ENCODE measurements at regions not wholly inside any gene's neighbourhood (a gene's known extent, or its start where the extent isn't known, plus 50 kb on each side); places are given as distances from the start of the nearest gene placed in this dataset.

DNA sequence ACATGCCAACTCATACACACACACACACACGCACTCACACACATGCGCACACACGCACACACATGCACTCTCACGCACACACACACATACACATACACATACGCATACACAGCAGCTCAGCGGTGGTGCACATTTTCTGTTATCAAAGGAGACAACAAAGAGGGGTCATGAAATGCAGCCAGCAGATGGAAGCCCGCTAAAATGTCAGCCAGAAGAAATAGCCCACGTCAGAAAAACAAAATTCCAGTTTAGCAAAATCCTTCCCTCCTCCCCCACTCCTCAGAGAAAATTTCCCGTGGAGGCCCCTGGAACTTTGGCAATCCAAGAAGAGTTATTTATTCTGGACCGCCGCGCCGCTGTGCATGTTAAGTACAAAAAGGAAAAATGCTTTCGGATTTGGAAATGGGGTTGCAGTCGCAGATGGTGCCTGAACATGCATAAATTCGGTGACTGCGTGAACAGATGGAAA lies 114.6 kb upstream of the VSTM2B start:
- 4 to 16% methylated on average over 17 of the region's 17 CpGs for WGBS, 2 donors
- intact Hi-C loops (cut with DNase I) = no loop called here

DNA sequence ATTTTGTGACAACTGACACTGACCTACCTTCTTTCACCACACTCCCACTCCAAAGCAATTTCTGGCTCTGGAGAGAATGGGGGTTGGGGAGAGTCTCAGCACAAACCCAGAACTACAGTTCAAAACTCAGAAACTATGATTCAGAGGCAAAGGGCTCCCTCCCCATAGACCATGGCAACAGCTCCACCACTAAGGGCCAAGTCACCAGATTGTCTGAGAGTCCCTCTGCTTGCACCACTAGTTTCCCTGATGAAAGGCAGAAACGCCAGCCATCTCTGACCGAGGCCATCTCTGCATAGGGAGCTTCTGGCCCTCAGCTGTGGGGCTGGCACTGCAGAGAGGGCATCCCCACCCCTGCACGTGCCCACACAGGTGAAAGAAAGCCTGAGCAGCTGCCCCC lies 112.4 kb upstream of the VSTM2B start:
- 26 to 33% methylated on average over 3 of the region's 3 CpGs for WGBS, 2 donors
- intact Hi-C loops (cut with DNase I) = no loop called here
- H3K36me3 ChIP-seq (ENCODE audit: control insufficient read depth in 1 of 2, insufficient read depth in 2 of 2, low read length in 1 of 2) = no peaks in the 10 kb centered on the region
- DNase-seq (no peak), ATAC-seq (ENCODE audit: low FRiP score) (peak; percentile 13)
- no peak overlapping the region for H3K4me3 ChIP-seq (ENCODE audit: low read length in 2 of 2)
- H3K4me1 ChIP-seq (ENCODE audit: control insufficient read depth in 1 of 2, insufficient read depth in 2 of 2, low read length in 2 of 2) = no peaks in the 10 kb centered on the region
- H3K9me3 ChIP-seq (ENCODE audit: control insufficient read depth, low read length) = no peaks in the 10 kb centered on the region
- no peaks in the 10 kb centered on the region for H3K27me3 ChIP-seq (ENCODE audit: control insufficient read depth in 1 of 2, insufficient read depth in 2 of 2, low read length in 1 of 2)
- H3K27ac ChIP-seq (ENCODE audit: low read depth in 1 of 2, low read length in 2 of 2) = no peak overlapping the region

More for the DNA sequence above, 114.6 kb upstream of the VSTM2B start:
- Histone ChIP-seq H3K4me3 (ENCODE audit: low read length in 2 of 2) (no peak overlapping the region), H3K9me3 (ENCODE audit: control insufficient read depth, low read length) (no peaks in the 10 kb centered on the region), H3K4me1 (ENCODE audit: control insufficient read depth in 1 of 2, insufficient read depth in 2 of 2, low read length in 2 of 2) (no peaks in the 10 kb centered on the region), H3K27me3 (ENCODE audit: control insufficient read depth in 1 of 2, insufficient read depth in 2 of 2, low read length in 1 of 2) (no peaks in the 10 kb centered on the region), H3K36me3 (ENCODE audit: control insufficient read depth in 1 of 2, insufficient read depth in 2 of 2, low read length in 1 of 2) (no peaks in the 10 kb centered on the region), H3K27ac (ENCODE audit: low read depth in 1 of 2, low read length in 2 of 2) (no peak overlapping the region)
- ATAC-seq (ENCODE audit: low FRiP score) = no peak
- no peak for DNase-seq

DNA sequence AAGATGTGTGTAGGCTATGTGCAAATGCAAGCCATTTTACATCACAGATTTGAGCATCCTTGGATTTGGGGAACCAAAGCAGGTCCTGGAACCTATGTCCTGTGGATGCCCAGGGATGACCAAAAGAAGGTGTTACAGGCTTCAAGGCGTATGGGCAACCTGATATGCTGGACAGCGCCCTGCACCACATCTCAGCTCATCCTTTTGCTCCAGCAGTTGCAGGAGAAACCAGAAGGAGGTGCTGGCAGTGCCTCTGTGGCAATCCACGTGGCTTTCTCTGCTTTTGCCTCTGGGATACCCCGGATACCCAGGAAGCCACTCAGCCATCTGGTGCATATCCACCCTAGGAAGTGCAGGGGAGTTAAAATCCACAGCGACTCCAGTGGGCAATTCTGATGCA lies 110.3 kb upstream of the VSTM2B start:
- H3K4me1 ChIP-seq (ENCODE audit: control insufficient read depth in 1 of 2, insufficient read depth in 2 of 2, low read length in 2 of 2) = no peaks in the 10 kb centered on the region
- H3K4me3 ChIP-seq (ENCODE audit: low read length in 2 of 2) = no peak overlapping the region
- DNase-seq (no peak), ATAC-seq (ENCODE audit: low FRiP score) (no peak)
- H3K27ac ChIP-seq (ENCODE audit: low read depth in 1 of 2, low read length in 2 of 2) = no peak overlapping the region
- H3K27me3 ChIP-seq (ENCODE audit: control insufficient read depth in 1 of 2, insufficient read depth in 2 of 2, low read length in 1 of 2) = no peaks in the 10 kb centered on the region
- intact Hi-C loops (cut with DNase I) = no loop called here
- no peaks in the 10 kb centered on the region for H3K36me3 ChIP-seq (ENCODE audit: control insufficient read depth in 1 of 2, insufficient read depth in 2 of 2, low read length in 1 of 2)
- no peaks in the 10 kb centered on the region for H3K9me3 ChIP-seq (ENCODE audit: control insufficient read depth, low read length)
- WGBS, 2 donors = 57 to 59% methylated on average over 5 of the region's 5 CpGs

DNA sequence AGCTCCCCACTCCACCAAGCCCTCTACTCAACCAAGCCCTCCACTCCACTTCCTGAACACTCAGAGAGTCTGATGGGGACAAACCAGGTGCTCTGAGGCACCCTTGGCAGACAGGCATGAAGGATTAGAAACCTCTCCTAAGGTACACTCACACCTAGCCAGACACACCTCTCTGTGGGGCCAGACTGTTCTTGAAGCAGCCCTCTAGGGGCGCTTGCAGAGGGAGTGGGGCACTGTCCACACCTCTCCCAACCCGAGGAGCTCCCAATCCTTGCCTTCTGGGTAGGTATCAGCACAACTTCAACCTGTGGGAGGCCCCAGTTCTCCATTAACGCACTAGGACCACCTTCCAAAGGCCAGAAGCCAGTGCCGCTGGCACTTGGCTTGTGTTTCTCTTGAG lies 108.7 kb upstream of the VSTM2B start:
- WGBS, 2 donors = 82 to 83% methylated on average over 4 of the region's 4 CpGs
- no peaks in the 10 kb centered on the region for H3K9me3 ChIP-seq (ENCODE audit: control insufficient read depth, low read length)
- ATAC-seq (ENCODE audit: low FRiP score) (no peak), DNase-seq (no peak)
- no peak overlapping the region for H3K27ac ChIP-seq (ENCODE audit: low read depth in 1 of 2, low read length in 2 of 2)
- H3K27me3 ChIP-seq (ENCODE audit: control insufficient read depth in 1 of 2, insufficient read depth in 2 of 2, low read length in 1 of 2) = no peaks in the 10 kb centered on the region
- no peaks in the 10 kb centered on the region for H3K36me3 ChIP-seq (ENCODE audit: control insufficient read depth in 1 of 2, insufficient read depth in 2 of 2, low read length in 1 of 2)
- intact Hi-C loops (cut with DNase I) = no loop called here
- H3K4me1 ChIP-seq (ENCODE audit: control insufficient read depth in 1 of 2, insufficient read depth in 2 of 2, low read length in 2 of 2) = no peaks in the 10 kb centered on the region
- H3K4me3 ChIP-seq (ENCODE audit: low read length in 2 of 2) = no peak overlapping the region

DNA sequence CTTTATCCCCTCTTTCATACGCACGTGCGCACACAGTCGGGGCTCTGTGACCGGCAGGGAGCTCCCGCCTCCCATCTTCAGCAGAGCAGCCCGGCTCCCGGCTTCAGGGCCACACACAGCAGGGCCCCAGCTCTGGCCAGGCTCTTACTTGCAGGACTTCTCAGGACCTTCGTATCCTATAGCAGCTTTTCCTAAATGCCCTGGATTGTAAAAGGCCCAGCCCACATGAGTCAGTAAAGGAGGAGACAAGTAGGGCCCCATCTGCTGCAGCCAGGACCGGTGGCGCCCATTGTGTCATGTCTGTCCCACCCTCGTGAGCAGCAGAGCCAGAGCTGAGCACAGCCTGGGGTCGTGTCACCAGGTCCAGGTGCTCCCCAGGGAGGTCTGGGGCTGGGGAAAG lies 107.6 kb upstream of the VSTM2B start:
- Histone ChIP-seq H3K27me3 (ENCODE audit: control insufficient read depth in 1 of 2, insufficient read depth in 2 of 2, low read length in 1 of 2) (no peaks in the 10 kb centered on the region), H3K27ac (ENCODE audit: low read depth in 1 of 2, low read length in 2 of 2) (no peak overlapping the region), H3K36me3 (ENCODE audit: control insufficient read depth in 1 of 2, insufficient read depth in 2 of 2, low read length in 1 of 2) (no peaks in the 10 kb centered on the region), H3K9me3 (ENCODE audit: control insufficient read depth, low read length) (no peaks in the 10 kb centered on the region), H3K4me1 (ENCODE audit: control insufficient read depth in 1 of 2, insufficient read depth in 2 of 2, low read length in 2 of 2) (no peaks in the 10 kb centered on the region), H3K4me3 (ENCODE audit: low read length in 2 of 2) (no peak overlapping the region)
- intact Hi-C loops (cut with DNase I) = no loop called here
- 90 to 91% methylated on average over 13 of the region's 13 CpGs for WGBS, 2 donors
- ATAC-seq (ENCODE audit: low FRiP score) = no peak
- DNase-seq = no peak

DNA sequence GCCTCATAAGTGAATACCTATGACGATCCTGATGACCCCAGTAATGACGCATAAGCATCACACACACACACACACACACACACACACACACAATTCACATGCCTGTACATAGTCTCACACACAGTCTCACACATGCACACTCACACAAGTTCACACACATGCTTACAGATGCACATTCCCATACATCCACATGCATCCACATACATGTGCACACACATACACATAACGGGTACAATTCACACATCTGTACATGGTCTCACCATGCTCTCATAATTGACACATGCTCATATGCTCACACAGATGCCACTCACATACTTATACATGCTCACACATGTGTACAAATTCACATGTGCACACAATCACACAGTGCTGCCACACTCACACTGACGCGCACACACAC lies 105.7 kb upstream of the VSTM2B start:
- WGBS, 2 donors = 95 to 96% methylated on average over 5 of the region's 5 CpGs
- no peaks in the 10 kb centered on the region for H3K27me3 ChIP-seq (ENCODE audit: control insufficient read depth in 1 of 2, insufficient read depth in 2 of 2, low read length in 1 of 2)
- no peaks in the 10 kb centered on the region for H3K36me3 ChIP-seq (ENCODE audit: control insufficient read depth in 1 of 2, insufficient read depth in 2 of 2, low read length in 1 of 2)
- H3K9me3 ChIP-seq (ENCODE audit: control insufficient read depth, low read length) = no peaks in the 10 kb centered on the region
- intact Hi-C loops (cut with DNase I) = no loop called here
- DNase-seq (no peak), ATAC-seq (ENCODE audit: low FRiP score) (no peak)
- no peak overlapping the region for H3K4me3 ChIP-seq (ENCODE audit: low read length in 2 of 2)
- no peaks in the 10 kb centered on the region for H3K4me1 ChIP-seq (ENCODE audit: control insufficient read depth in 1 of 2, insufficient read depth in 2 of 2, low read length in 2 of 2)
- H3K27ac ChIP-seq (ENCODE audit: low read depth in 1 of 2, low read length in 2 of 2) = no peak overlapping the region

DNA sequence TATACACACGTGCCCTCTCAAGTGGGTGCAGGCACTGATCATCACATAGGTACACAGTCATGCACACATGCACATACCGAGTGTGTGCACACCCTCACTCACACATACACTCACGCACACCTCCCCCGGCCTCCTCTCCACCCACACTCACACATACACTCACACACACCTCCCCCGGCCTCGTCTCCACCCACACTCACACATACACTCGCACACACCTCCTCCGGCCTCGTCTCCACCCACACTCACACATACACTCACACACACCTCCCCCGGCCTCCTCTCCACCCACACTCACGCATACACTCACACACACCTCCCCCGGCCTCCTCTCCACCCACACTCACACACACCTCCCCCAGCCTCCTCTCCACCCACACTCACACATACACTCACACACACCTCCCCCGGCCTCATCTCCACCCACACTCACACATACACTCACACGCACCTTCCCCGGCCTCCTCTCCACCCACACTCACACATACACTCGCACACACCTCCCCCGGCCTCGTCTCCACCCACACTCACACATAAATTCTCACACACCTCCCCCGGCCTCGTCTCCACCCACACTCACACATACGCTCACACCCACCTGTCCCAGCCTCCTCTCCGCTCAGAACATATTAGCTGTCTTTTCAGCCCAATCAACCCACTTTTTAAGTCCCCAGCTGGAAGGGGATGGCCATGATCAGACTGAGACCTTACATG lies 105.2 kb upstream of the VSTM2B start:
- intact Hi-C loops (cut with DNase I) = no loop called here
- Histone ChIP-seq H3K36me3 (ENCODE audit: control insufficient read depth in 1 of 2, insufficient read depth in 2 of 2, low read length in 1 of 2) (no peaks in the 10 kb centered on the region), H3K9me3 (ENCODE audit: control insufficient read depth, low read length) (no peaks in the 10 kb centered on the region), H3K27me3 (ENCODE audit: control insufficient read depth in 1 of 2, insufficient read depth in 2 of 2, low read length in 1 of 2) (no peaks in the 10 kb centered on the region), H3K4me1 (ENCODE audit: control insufficient read depth in 1 of 2, insufficient read depth in 2 of 2, low read length in 2 of 2) (no peaks in the 10 kb centered on the region), H3K4me3 (ENCODE audit: low read length in 2 of 2) (no peak overlapping the region), H3K27ac (ENCODE audit: low read depth in 1 of 2, low read length in 2 of 2) (no peak overlapping the region)
- WGBS, 2 donors = 88 to 89% methylated on average over 22 of the region's 22 CpGs
- ATAC-seq (ENCODE audit: low FRiP score) (no peak), DNase-seq (no peak)

DNA sequence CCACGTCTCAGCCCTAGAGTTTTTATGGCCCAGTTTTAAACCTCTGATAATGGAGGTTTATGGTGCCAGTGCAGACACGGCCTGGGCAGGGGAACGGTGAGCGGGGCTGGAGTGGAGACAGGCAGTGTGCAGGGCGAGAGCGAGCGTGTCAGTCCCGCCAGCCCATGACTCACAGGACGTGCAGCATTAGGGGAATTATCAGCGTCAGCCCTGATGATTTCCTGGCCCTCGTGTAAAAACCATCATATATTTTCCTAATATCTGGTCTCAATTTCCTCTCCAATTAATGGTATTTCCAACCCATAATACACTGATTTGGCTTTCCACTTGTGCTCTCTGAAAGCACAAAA lies 104.6 kb upstream of the VSTM2B start:
- no peak overlapping the region for H3K4me3 ChIP-seq (ENCODE audit: low read length in 2 of 2)
- no peaks in the 10 kb centered on the region for H3K36me3 ChIP-seq (ENCODE audit: control insufficient read depth in 1 of 2, insufficient read depth in 2 of 2, low read length in 1 of 2)
- DNase-seq = no peak
- H3K4me1 ChIP-seq (ENCODE audit: control insufficient read depth in 1 of 2, insufficient read depth in 2 of 2, low read length in 2 of 2) = no peaks in the 10 kb centered on the region
- H3K27me3 ChIP-seq (ENCODE audit: control insufficient read depth in 1 of 2, insufficient read depth in 2 of 2, low read length in 1 of 2) = no peaks in the 10 kb centered on the region
- no peak overlapping the region for H3K27ac ChIP-seq (ENCODE audit: low read depth in 1 of 2, low read length in 2 of 2)
- intact Hi-C loops (cut with DNase I) = no loop called here
- no peak for ATAC-seq (ENCODE audit: low FRiP score)
- no peaks in the 10 kb centered on the region for H3K9me3 ChIP-seq (ENCODE audit: control insufficient read depth, low read length)
- WGBS, 2 donors = 43 to 54% methylated on average over 11 of the region's 11 CpGs

DNA sequence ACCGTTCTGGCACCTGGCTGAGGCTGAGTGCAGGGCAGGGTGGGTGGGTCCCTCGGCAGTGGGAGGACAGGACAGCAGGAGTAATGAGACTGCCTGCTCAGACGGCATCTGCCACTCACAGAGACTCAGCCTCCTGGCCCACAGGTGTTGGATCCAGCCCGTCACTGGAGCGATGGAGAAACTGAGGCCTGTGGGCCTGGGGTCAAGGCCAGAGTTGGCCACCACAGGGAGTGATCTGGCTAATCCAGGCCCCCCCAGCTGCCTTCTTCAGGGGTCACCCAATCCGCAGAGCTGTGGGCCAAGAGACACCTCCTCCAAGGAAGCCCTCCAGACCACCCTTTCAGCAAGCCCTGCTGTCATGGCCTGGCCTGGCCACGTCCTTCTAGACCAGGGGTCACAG lies 103.7 kb upstream of the VSTM2B start:
- ATAC-seq (ENCODE audit: low FRiP score) = no peak
- no peak for DNase-seq
- 89 to 91% methylated on average over 7 of the region's 7 CpGs for WGBS, 2 donors

More for the DNA sequence above, 103.7 kb upstream of the VSTM2B start:
- no peaks in the 10 kb centered on the region for H3K9me3 ChIP-seq (ENCODE audit: control insufficient read depth, low read length)
- H3K36me3 ChIP-seq (ENCODE audit: control insufficient read depth in 1 of 2, insufficient read depth in 2 of 2, low read length in 1 of 2) = no peaks in the 10 kb centered on the region
- no peak overlapping the region for H3K27ac ChIP-seq (ENCODE audit: low read depth in 1 of 2, low read length in 2 of 2)
- no peak overlapping the region for H3K4me3 ChIP-seq (ENCODE audit: low read length in 2 of 2)
- intact Hi-C loops (cut with DNase I) = no loop called here
- H3K27me3 ChIP-seq (ENCODE audit: control insufficient read depth in 1 of 2, insufficient read depth in 2 of 2, low read length in 1 of 2) = no peaks in the 10 kb centered on the region
- no peaks in the 10 kb centered on the region for H3K4me1 ChIP-seq (ENCODE audit: control insufficient read depth in 1 of 2, insufficient read depth in 2 of 2, low read length in 2 of 2)

Measured in aorta (tissue), 5 donors.